ENCODE measurements at regions not wholly inside any gene's neighbourhood (a gene's known extent, or its start where the extent isn't known, plus 50 kb on each side); places are given as distances from the start of the nearest gene placed in this dataset.

DNA sequence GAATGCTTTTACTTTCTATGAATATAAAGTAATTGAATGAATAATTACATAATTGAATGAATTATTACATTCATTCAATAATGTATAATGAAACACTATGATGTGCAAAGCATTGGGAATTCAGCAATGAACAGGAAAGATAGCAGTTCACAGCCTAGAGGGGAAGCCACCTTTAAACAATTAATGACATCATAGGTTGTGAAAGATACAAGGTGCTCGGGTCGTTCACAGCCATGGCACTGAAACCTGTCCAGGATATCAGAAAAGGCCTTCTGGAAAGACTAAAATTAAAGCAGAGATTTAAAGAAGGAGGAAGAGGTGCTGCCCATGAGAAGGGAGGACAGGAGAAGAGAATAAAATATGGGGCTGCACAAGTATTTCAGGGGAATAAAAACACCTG lies 171.4 kb upstream of the KLF4 start:
- TF ChIP-seq, protein P1, sequence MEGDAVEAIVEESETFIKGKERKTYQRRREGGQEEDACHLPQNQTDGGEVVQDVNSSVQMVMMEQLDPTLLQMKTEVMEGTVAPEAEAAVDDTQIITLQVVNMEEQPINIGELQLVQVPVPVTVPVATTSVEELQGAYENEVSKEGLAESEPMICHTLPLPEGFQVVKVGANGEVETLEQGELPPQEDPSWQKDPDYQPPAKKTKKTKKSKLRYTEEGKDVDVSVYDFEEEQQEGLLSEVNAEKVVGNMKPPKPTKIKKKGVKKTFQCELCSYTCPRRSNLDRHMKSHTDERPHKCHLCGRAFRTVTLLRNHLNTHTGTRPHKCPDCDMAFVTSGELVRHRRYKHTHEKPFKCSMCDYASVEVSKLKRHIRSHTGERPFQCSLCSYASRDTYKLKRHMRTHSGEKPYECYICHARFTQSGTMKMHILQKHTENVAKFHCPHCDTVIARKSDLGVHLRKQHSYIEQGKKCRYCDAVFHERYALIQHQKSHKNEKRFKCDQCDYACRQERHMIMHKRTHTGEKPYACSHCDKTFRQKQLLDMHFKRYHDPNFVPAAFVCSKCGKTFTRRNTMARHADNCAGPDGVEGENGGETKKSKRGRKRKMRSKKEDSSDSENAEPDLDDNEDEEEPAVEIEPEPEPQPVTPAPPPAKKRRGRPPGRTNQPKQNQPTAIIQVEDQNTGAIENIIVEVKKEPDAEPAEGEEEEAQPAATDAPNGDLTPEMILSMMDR (CRISPR knock-in tag; IDR thresholded peaks at IDR 0.05) = no peak
- TF ChIP-seq ETS1 (CRISPR knock-in tag; IDR thresholded peaks at IDR 0.05) (no peak), ZNF670 (CRISPR knock-in tag; IDR thresholded peaks at IDR 0.05; ENCODE audit: borderline replicate concordance) (no peak), WIZ (CRISPR knock-in tag; IDR thresholded peaks at IDR 0.05) (no peak), TP53 (CRISPR knock-in tag; conservative IDR thresholded peaks at IDR 0.05) (no peak), ZNF639 (CRISPR knock-in tag; conservative IDR thresholded peaks at IDR 0.05) (no peak), FOXA3 (CRISPR knock-in tag; IDR thresholded peaks at IDR 0.05) (no peak), ZNF318 (CRISPR knock-in tag; IDR thresholded peaks at IDR 0.05) (no peak), ZNF674 (CRISPR knock-in tag; IDR thresholded peaks at IDR 0.05; ENCODE audit: low read depth) (no peak), KMT2A (CRISPR knock-in tag; IDR thresholded peaks at IDR 0.05) (no peak), NR2C2 (CRISPR knock-in tag; IDR thresholded peaks at IDR 0.05; ENCODE audit: borderline replicate concordance) (no peak), CEBPB (IDR thresholded peaks at IDR 0.05; ENCODE audit: borderline replicate concordance, low read depth, low read length) (no peak), EP300 (IDR thresholded peaks at IDR 0.05; ENCODE audit: low read depth in 2 of 2, low read length in 2 of 2) (no peak), EP300 (CRISPR knock-in tag; IDR thresholded peaks at IDR 0.05; ENCODE audit: borderline replicate concordance) (no peak)

Data from HepG2 (cell line).